Testis (tissue), 2 donors: ENCODE measurements at regions not wholly inside any gene's neighbourhood (a gene's known extent, or its start where the extent isn't known, plus 50 kb on each side); places are given as distances from the start of the nearest gene placed in this dataset.

Experiments
- CTCF ChIP-seq, 3 experiments: fragments of 450-650 bp in 2 of 3; fragments of 200-600 bp in 1 of 3; sonication (generic) in 1 of 3; IDR thresholded peaks; one replicate each; pipeline ENCODE4 v1.5.1; 2016 to 2019; ENCODE audit warnings: antibody characterized with exemption in 3 of 3, mild to moderate bottlenecking in 2 of 3, moderate library complexity in 1 of 3
- POLR2A ChIP-seq: fragments of 450-650 bp; IDR thresholded peaks from one replicate; pipeline ENCODE4 v1.6.1; 2017; ENCODE audit warnings: antibody characterized with exemption, mild to moderate bottlenecking, moderate library complexity

- no peak for TF ChIP-seq POLR2A
- TF ChIP-seq CTCF (IDR thresholded peaks at IDR 0.05) = no peak
These were observed 451.0 kb upstream of the TRPC7 start for GRCh38 chr5:136816327-136816726.
